SH-SY5Y (cell line): ENCODE measurements at regions not wholly inside any gene's neighbourhood (a gene's known extent, or its start where the extent isn't known, plus 50 kb on each side); places are given as distances from the start of the nearest gene placed in this dataset.

Experiments used
- GATA2 ChIP-seq: IDR thresholded peaks from 2 replicates; pipeline ENCODE4 v1.6.1; 2011; ENCODE audit warnings: mild to moderate bottlenecking, low read depth, low read length
- GATA3 ChIP-seq: IDR thresholded peaks from 2 replicates; pipeline ENCODE4 v1.6.1; 2011; ENCODE audit warnings: low read depth, mild to moderate bottlenecking, low read length, moderate library complexity

- TF ChIP-seq GATA3 = no peak
- TF ChIP-seq GATA2 = no peak
These were observed 334.8 kb downstream of the DRD1 start for GRCh38 chr5:175109058-175109755.
